Endometrium (tissue), 2 donors: ENCODE measurements at regions not wholly inside any gene's neighbourhood (a gene's known extent, or its start where the extent isn't known, plus 50 kb on each side); places are given as distances from the start of the nearest gene placed in this dataset.

ENCODE experiments used
- FAIRE-seq: peaks from 2 replicates; lab custom pipeline; 2012; peaks lifted over from hg19 to GRCh38; lab: Jason Lieb, UNC
- donor health status: control.
- donor health status: control.

- FAIRE-seq: no peak
These were observed 168.3 kb upstream of the DUSP10 start for GRCh38 chr1:221910222-221910621.

GRCh38 chr1:221908573-221908972 is 166.7 kb upstream of the DUSP10 start:
- no peak for FAIRE-seq

GRCh38 chr1:221907166-221907932 is 165.5 kb upstream of the DUSP10 start:
- no peak for FAIRE-seq

- no peak for FAIRE-seq
These were observed 163.9 kb upstream of the DUSP10 start for GRCh38 chr1:221905802-221906201.

- no peak for FAIRE-seq
These were observed 162.4 kb upstream of the DUSP10 start for GRCh38 chr1:221904319-221904718.

- no peak for FAIRE-seq
These were observed 161.7 kb upstream of the DUSP10 start for GRCh38 chr1:221903594-221903993.

- FAIRE-seq: no peak
These were observed 161.1 kb upstream of the DUSP10 start for GRCh38 chr1:221902961-221903360.

GRCh38 chr1:221900678-221901077 is 158.8 kb upstream of the DUSP10 start:
- no peak for FAIRE-seq

- FAIRE-seq: no peak
These were observed 155.4 kb upstream of the DUSP10 start for GRCh38 chr1:221897321-221897721.

- FAIRE-seq: no peak
These were observed 150.5 kb upstream of the DUSP10 start for GRCh38 chr1:221892301-221892830.

- FAIRE-seq: no peak
These were observed 149.8 kb upstream of the DUSP10 start for GRCh38 chr1:221891708-221892107.

- FAIRE-seq: no peak
These were observed 146.9 kb upstream of the DUSP10 start for GRCh38 chr1:221888801-221889200.

- FAIRE-seq: no peak
These were observed 146.3 kb upstream of the DUSP10 start for GRCh38 chr1:221888218-221888617.

GRCh38 chr1:221887758-221888157 is 145.9 kb upstream of the DUSP10 start:
- no peak for FAIRE-seq

GRCh38 chr1:221887415-221887746 is 145.5 kb upstream of the DUSP10 start:
- FAIRE-seq: no peak

GRCh38 chr1:221886743-221887414 is 145.0 kb upstream of the DUSP10 start:
- FAIRE-seq: no peak

GRCh38 chr1:221886311-221886710 is 144.4 kb upstream of the DUSP10 start:
- no peak for FAIRE-seq

GRCh38 chr1:221884821-221885220 is 142.9 kb upstream of the DUSP10 start:
- no peak for FAIRE-seq

GRCh38 chr1:221881805-221882581 is 140.1 kb upstream of the DUSP10 start:
- no peak for FAIRE-seq

GRCh38 chr1:221880182-221880581 is 138.3 kb upstream of the DUSP10 start:
- FAIRE-seq: no peak

- FAIRE-seq: no peak
These were observed 136.2 kb upstream of the DUSP10 start for GRCh38 chr1:221878134-221878533.

GRCh38 chr1:221877311-221877710 is 135.4 kb upstream of the DUSP10 start:
- no peak for FAIRE-seq

- no peak for FAIRE-seq
These were observed 133.1 kb upstream of the DUSP10 start for GRCh38 chr1:221875004-221875330.
